ENCODE measurements at regions not wholly inside any gene's neighbourhood (a gene's known extent, or its start where the extent isn't known, plus 50 kb on each side); places are given as distances from the start of the nearest gene placed in this dataset.

DNA sequence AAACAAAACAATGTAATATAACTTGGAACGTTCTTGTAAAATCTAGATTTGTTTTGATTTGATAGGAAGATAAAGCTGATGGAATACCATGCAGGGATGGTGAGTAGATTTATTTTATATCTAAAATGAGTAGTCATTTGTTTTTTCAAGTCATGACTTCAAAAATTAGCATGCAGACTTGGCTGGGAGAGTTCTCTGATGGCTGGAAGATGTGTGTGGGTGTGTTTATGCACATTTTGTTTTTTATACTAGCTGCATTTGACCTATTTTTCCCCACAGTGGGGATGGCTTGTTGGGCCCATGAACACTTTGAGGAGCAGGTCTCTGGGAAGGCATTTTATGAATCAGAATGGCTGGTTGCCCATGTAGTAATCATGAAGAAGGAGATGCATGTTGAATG, 109.2 kb downstream of the MTRR start:
- Histone ChIP-seq H3K9me2 (ENCODE audit: insufficient read depth, low read length) (no peaks in the 10 kb centered on the region), H3K9me3 (ENCODE audit: low read length) (no peaks in the 10 kb centered on the region), H3K4me2 (ENCODE audit: low read length) (no peak overlapping the region), H3K36me3 (ENCODE audit: insufficient read depth, low read length) (no peaks in the 10 kb centered on the region), H3K9ac (ENCODE audit: low read length) (no peak overlapping the region), H3K79me2 (replicated peaks; ENCODE audit: insufficient read depth, low read length) (no peaks in the 10 kb centered on the region), H2AFZ (ENCODE audit: low read depth, low read length) (no peak overlapping the region), H3K4me3 (ENCODE audit: low read length) (no peak overlapping the region), H3K27me3 (ENCODE audit: insufficient read depth, low read depth, low read length) (no peaks in the 10 kb centered on the region), H3K27ac (ENCODE audit: low read length) (no peak overlapping the region), H4K20me1 (ENCODE audit: insufficient read depth) (no peaks in the 10 kb centered on the region), H3F3A (ENCODE audit: insufficient read depth, low read length, poor library complexity, severe bottlenecking) (no peaks in the 10 kb centered on the region)
- TF ChIP-seq EZH2 (IDR thresholded peaks at IDR 0.05; ENCODE audit: borderline replicate concordance, insufficient read depth, low read length, poor library complexity, severe bottlenecking) (no peak), EP300 (conservative IDR thresholded peaks at IDR 0.05; ENCODE audit: poor library complexity, severe bottlenecking) (no peak), REST (IDR thresholded peaks at IDR 0.05; ENCODE audit: borderline replicate concordance) (no peak), SMC3 (conservative IDR thresholded peaks at IDR 0.05; ENCODE audit: poor library complexity) (no peak), MXI1 (conservative IDR thresholded peaks at IDR 0.05; ENCODE audit: poor library complexity, severe bottlenecking) (no peak), TAF1 (IDR thresholded peaks at IDR 0.05; ENCODE audit: low read depth) (no peak), RAD21 (conservative IDR thresholded peaks at IDR 0.05) (no peak), POLR2AphosphoS5 (IDR thresholded peaks at IDR 0.05) (no peak)
- TF ChIP-seq, protein P1, sequence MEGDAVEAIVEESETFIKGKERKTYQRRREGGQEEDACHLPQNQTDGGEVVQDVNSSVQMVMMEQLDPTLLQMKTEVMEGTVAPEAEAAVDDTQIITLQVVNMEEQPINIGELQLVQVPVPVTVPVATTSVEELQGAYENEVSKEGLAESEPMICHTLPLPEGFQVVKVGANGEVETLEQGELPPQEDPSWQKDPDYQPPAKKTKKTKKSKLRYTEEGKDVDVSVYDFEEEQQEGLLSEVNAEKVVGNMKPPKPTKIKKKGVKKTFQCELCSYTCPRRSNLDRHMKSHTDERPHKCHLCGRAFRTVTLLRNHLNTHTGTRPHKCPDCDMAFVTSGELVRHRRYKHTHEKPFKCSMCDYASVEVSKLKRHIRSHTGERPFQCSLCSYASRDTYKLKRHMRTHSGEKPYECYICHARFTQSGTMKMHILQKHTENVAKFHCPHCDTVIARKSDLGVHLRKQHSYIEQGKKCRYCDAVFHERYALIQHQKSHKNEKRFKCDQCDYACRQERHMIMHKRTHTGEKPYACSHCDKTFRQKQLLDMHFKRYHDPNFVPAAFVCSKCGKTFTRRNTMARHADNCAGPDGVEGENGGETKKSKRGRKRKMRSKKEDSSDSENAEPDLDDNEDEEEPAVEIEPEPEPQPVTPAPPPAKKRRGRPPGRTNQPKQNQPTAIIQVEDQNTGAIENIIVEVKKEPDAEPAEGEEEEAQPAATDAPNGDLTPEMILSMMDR (IDR thresholded peaks at IDR 0.05; ENCODE audit: poor library complexity, severe bottlenecking): no peak

DNA sequence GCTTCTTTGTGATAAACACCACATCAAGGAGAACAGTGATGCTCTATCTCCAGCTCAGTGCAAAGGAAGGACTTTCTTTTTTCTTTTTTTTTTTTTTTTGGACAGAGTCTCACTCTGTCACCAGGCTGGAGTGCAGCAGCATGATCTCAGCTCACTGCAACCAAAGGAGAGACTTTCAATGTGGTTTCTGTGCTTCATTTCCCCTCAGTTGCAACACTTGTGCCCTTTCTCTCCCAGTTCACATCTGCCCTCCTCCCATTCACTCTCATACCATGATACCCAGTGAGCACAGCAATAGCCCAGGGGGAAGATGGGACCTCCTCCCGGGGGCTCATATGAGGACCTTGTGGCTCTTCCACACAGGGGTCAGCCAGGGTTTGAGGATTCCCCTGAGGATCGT, 110.0 kb downstream of the MTRR start:
- no peaks in the 10 kb centered on the region for H3K27me3 ChIP-seq (ENCODE audit: insufficient read depth, low read depth, low read length)

More for the DNA sequence above, 110.0 kb downstream of the MTRR start:
- Histone ChIP-seq H3K9ac (ENCODE audit: low read length) (no peak overlapping the region), H4K20me1 (ENCODE audit: insufficient read depth) (no peaks in the 10 kb centered on the region), H3K36me3 (ENCODE audit: insufficient read depth, low read length) (no peaks in the 10 kb centered on the region), H3F3A (ENCODE audit: insufficient read depth, low read length, poor library complexity, severe bottlenecking) (no peaks in the 10 kb centered on the region), H3K4me2 (ENCODE audit: low read length) (no peak overlapping the region), H3K4me3 (ENCODE audit: low read length) (no peak overlapping the region), H3K79me2 (replicated peaks; ENCODE audit: insufficient read depth, low read length) (no peaks in the 10 kb centered on the region), H2AFZ (ENCODE audit: low read depth, low read length) (no peak overlapping the region), H3K9me2 (ENCODE audit: insufficient read depth, low read length) (no peaks in the 10 kb centered on the region), H3K27ac (ENCODE audit: low read length) (no peak overlapping the region), H3K9me3 (ENCODE audit: low read length) (no peaks in the 10 kb centered on the region)
- TF ChIP-seq POLR2AphosphoS5 (IDR thresholded peaks at IDR 0.05) (no peak), MXI1 (conservative IDR thresholded peaks at IDR 0.05; ENCODE audit: poor library complexity, severe bottlenecking) (no peak), REST (IDR thresholded peaks at IDR 0.05; ENCODE audit: borderline replicate concordance) (no peak), RAD21 (conservative IDR thresholded peaks at IDR 0.05) (no peak), EP300 (conservative IDR thresholded peaks at IDR 0.05; ENCODE audit: poor library complexity, severe bottlenecking) (no peak), SMC3 (conservative IDR thresholded peaks at IDR 0.05; ENCODE audit: poor library complexity) (no peak), EZH2 (IDR thresholded peaks at IDR 0.05; ENCODE audit: borderline replicate concordance, insufficient read depth, low read length, poor library complexity, severe bottlenecking) (no peak), TAF1 (IDR thresholded peaks at IDR 0.05; ENCODE audit: low read depth) (no peak)
- TF ChIP-seq, protein P1 (IDR thresholded peaks at IDR 0.05; ENCODE audit: poor library complexity, severe bottlenecking): no peak

All from neural cell (in vitro differentiated cells).